OCI-LY1 (cell line): ENCODE measurements at regions not wholly inside any gene's neighbourhood (a gene's known extent, or its start where the extent isn't known, plus 50 kb on each side); places are given as distances from the start of the nearest gene placed in this dataset.
"Not testable (repeated sequence)": the region's sequence is repeated elsewhere in the genome, so short reads cannot be mapped to it uniquely, and the experiment has no call there.

ENCODE experiments used
- H2AFZ ChIP-seq: fragments of 200-600 bp; sonication (generic), shearing (Covaris generic); 2 replicates; pipeline ENCODE4 v1.6.0; 2014; ENCODE audit warnings: antibody characterized with exemption, mild to moderate bottlenecking, low read length
- H3F3A ChIP-seq: fragments of 200-600 bp; sonication (generic), shearing (Covaris generic); 2 replicates; pipeline ENCODE4 v1.6.0; 2014; ENCODE audit warnings: mild to moderate bottlenecking, antibody characterized with exemption, low read length, moderate library complexity; ENCODE audit not compliant: insufficient read depth
- H3K27ac ChIP-seq: fragments of 200-600 bp; sonication (generic); 2 replicates; pipeline ENCODE4 v1.5.1; 2014; ENCODE audit warnings: low read length, mixed run types, mild to moderate bottlenecking, low read depth; ENCODE audit not compliant: poor library complexity, severe bottlenecking
- H3K27me3 ChIP-seq: fragments of 200-600 bp; sonication (generic); 2 replicates; pipeline ENCODE4 v1.6.0; 2014; ENCODE audit warnings: antibody characterized with exemption, mild to moderate bottlenecking, low read length, moderate library complexity; ENCODE audit not compliant: insufficient read depth
- H3K36me3 ChIP-seq: fragments of 200-600 bp; sonication (generic); 2 replicates; pipeline ENCODE4 v1.6.1; 2014; ENCODE audit warnings: mild to moderate bottlenecking, antibody characterized with exemption, low read length, moderate library complexity, mixed read lengths; ENCODE audit not compliant: insufficient read depth
- H3K4me1 ChIP-seq: fragments of 200-600 bp; sonication (generic); 2 replicates; pipeline ENCODE4 v1.5.1; 2014; ENCODE audit warnings: mild to moderate bottlenecking, low read length, moderate library complexity; ENCODE audit not compliant: insufficient read depth, severe bottlenecking
- H3K4me2 ChIP-seq: fragments of 200-600 bp; sonication (generic), shearing (Covaris generic); 2 replicates; pipeline ENCODE4 v1.6.1; 2014; ENCODE audit warnings: low read length
- H3K4me3 ChIP-seq: fragments of 200-600 bp; sonication (generic); 2 replicates; pipeline ENCODE4 v1.5.1; 2014; ENCODE audit warnings: low read length, low read depth, mild to moderate bottlenecking, mixed read lengths; ENCODE audit not compliant: poor library complexity, severe bottlenecking
- H3K79me2 ChIP-seq: fragments of 200-600 bp; shearing (Covaris generic); 2 replicates; pipeline ENCODE4 v1.6.1; 2016; ENCODE audit warnings: mixed run types, low read length, mixed read lengths; ENCODE audit not compliant: insufficient read depth
- H3K9ac ChIP-seq: fragments of 200-600 bp; sonication (generic), shearing (Covaris generic); 2 replicates; pipeline ENCODE4 v1.6.1; 2014; ENCODE audit warnings: mild to moderate bottlenecking, low read length, mixed read lengths
- H3K9me2 ChIP-seq: fragments of 200-600 bp; sonication (generic), shearing (Covaris generic); 2 replicates; pipeline ENCODE4 v1.6.1; 2014; ENCODE audit warnings: low read depth, mild to moderate bottlenecking, low read length, mixed read lengths
- H3K9me3 ChIP-seq: fragments of 200-600 bp; shearing (Covaris generic); 2 replicates; pipeline ENCODE4 v1.6.1; 2014; ENCODE audit warnings: low read length, mixed read lengths
- H4K20me1 ChIP-seq: fragments of 200-600 bp; sonication (generic), shearing (Covaris generic); 2 replicates; pipeline ENCODE4 v1.6.0; 2016; ENCODE audit warnings: mild to moderate bottlenecking, low read length; ENCODE audit not compliant: insufficient read depth
- EZH2 ChIP-seq: fragments of 200-600 bp; sonication (generic), shearing (Covaris generic); IDR thresholded peaks from 2 replicates; pipeline ENCODE4 v1.8.0; 2017; ENCODE audit warnings: borderline replicate concordance, mixed run types, mild to moderate bottlenecking, antibody characterized with exemption, low read length, moderate library complexity, mixed read lengths
- TF ChIP-seq, protein P1 (sequence below): fragments of 200-600 bp; sonication (generic), shearing (Covaris generic); IDR thresholded peaks from 2 replicates; pipeline ENCODE4 v1.5.1; 2017; ENCODE audit warnings: mild to moderate bottlenecking, antibody characterized with exemption, low read length, moderate library complexity, mixed read lengths

GRCh38 chr7:84900215-84900614, 286.6 kb downstream of the SEMA3D start:
- Histone ChIP-seq H3K4me1 (no peaks in the 10 kb centered on the region), H3F3A (no peaks in the 10 kb centered on the region), H2AFZ (no peak overlapping the region), H3K9me3 (no peaks in the 10 kb centered on the region), H4K20me1 (no peaks in the 10 kb centered on the region), H3K4me2 (no peak overlapping the region), H3K79me2 (no peaks in the 10 kb centered on the region), H3K36me3 (no peaks in the 10 kb centered on the region), H3K27ac (no peak overlapping the region), H3K4me3 (no peak overlapping the region), H3K9me2 (no peaks in the 10 kb centered on the region), H3K9ac (no peak overlapping the region), H3K27me3 (no peaks in the 10 kb centered on the region)
- TF ChIP-seq, protein P1, sequence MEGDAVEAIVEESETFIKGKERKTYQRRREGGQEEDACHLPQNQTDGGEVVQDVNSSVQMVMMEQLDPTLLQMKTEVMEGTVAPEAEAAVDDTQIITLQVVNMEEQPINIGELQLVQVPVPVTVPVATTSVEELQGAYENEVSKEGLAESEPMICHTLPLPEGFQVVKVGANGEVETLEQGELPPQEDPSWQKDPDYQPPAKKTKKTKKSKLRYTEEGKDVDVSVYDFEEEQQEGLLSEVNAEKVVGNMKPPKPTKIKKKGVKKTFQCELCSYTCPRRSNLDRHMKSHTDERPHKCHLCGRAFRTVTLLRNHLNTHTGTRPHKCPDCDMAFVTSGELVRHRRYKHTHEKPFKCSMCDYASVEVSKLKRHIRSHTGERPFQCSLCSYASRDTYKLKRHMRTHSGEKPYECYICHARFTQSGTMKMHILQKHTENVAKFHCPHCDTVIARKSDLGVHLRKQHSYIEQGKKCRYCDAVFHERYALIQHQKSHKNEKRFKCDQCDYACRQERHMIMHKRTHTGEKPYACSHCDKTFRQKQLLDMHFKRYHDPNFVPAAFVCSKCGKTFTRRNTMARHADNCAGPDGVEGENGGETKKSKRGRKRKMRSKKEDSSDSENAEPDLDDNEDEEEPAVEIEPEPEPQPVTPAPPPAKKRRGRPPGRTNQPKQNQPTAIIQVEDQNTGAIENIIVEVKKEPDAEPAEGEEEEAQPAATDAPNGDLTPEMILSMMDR = no peak
- no peak for TF ChIP-seq EZH2

- H3K9me3 ChIP-seq = no peaks in the 10 kb centered on the region
- H3K9ac ChIP-seq = no peak overlapping the region
- H3F3A ChIP-seq = no peaks in the 10 kb centered on the region
- H3K79me2 ChIP-seq = no peaks in the 10 kb centered on the region
- H3K4me1 ChIP-seq = no peaks in the 10 kb centered on the region
- H2AFZ ChIP-seq = no peak overlapping the region
- no peaks in the 10 kb centered on the region for H3K27me3 ChIP-seq
- H3K27ac ChIP-seq = no peak overlapping the region
- H4K20me1 ChIP-seq = no peaks in the 10 kb centered on the region
- H3K4me2 ChIP-seq = no peak overlapping the region
- no peaks in the 10 kb centered on the region for H3K9me2 ChIP-seq
- H3K36me3 ChIP-seq = no peaks in the 10 kb centered on the region
- no peak overlapping the region for H3K4me3 ChIP-seq
- no peak for TF ChIP-seq EZH2
- TF ChIP-seq, protein P1 = no peak
Measured at GRCh38 chr7:84895563-84895962, 291.3 kb downstream of the SEMA3D start.

- H3K27me3 ChIP-seq, H3K9ac ChIP-seq: not testable (repeated sequence)
Measured at GRCh38 chr7:84883570-84883969, 303.3 kb downstream of the SEMA3D start.

GRCh38 chr7:84880326-84880997, 306.4 kb downstream of the SEMA3D start:
- not testable (repeated sequence) for H3K4me3 ChIP-seq, H3K9ac ChIP-seq, H2AFZ ChIP-seq, H3K79me2 ChIP-seq, H3K27ac ChIP-seq, H3K9me3 ChIP-seq, H3K27me3 ChIP-seq, H3K36me3 ChIP-seq, H3K9me2 ChIP-seq, H4K20me1 ChIP-seq, H3F3A ChIP-seq, H3K4me1 ChIP-seq, H3K4me2 ChIP-seq

More at GRCh38 chr7:84883570-84883969, 303.3 kb downstream of the SEMA3D start:
- H3F3A ChIP-seq, H3K9me3 ChIP-seq, H3K79me2 ChIP-seq, H3K27ac ChIP-seq, H3K4me3 ChIP-seq, H3K4me2 ChIP-seq, H3K36me3 ChIP-seq, H2AFZ ChIP-seq, H3K9me2 ChIP-seq, H3K4me1 ChIP-seq, H4K20me1 ChIP-seq: not testable (repeated sequence)
